ENCODE measurements at regions not wholly inside any gene's neighbourhood (a gene's known extent, or its start where the extent isn't known, plus 50 kb on each side); places are given as distances from the start of the nearest gene placed in this dataset.

GRCh38 chr12:88994537-88994936 lies 357.8 kb downstream of the DUSP6 start:
- TF ChIP-seq POLR2A (IDR thresholded peaks at IDR 0.05; ENCODE audit: low read length) (no peak), GATA1 (IDR thresholded peaks at IDR 0.05; ENCODE audit: low read depth, low read length) (no peak)
